Testis (tissue), 2 donors: ENCODE measurements at regions not wholly inside any gene's neighbourhood (a gene's known extent, or its start where the extent isn't known, plus 50 kb on each side); places are given as distances from the start of the nearest gene placed in this dataset.

Source experiments
- DNase-seq: peaks from one replicate; pipeline ENCODE4 v3.0.0-alpha.2; 2019
- H3K27ac ChIP-seq, 2 donors: fragments of 200-600 bp; sonication (generic); one replicate each; pipeline ENCODE4 v1.5.1; 2019
- H3K27me3 ChIP-seq: fragments of 200-600 bp; sonication (generic); one replicate; pipeline ENCODE4 v1.5.1; 2019
- H3K36me3 ChIP-seq: fragments of 200-600 bp; sonication (generic); one replicate; pipeline ENCODE4 v1.5.1; 2017; ENCODE audit warnings: low read depth; ENCODE audit errors: missing control alignments
- H3K4me1 ChIP-seq: fragments of 200-600 bp; sonication (generic); one replicate; pipeline ENCODE4 v1.5.1; 2019
- H3K4me3 ChIP-seq, 2 donors: fragments of 200-600 bp; sonication (generic); one replicate each; pipeline ENCODE4 v1.5.1; 2017 to 2019
- H3K9me3 ChIP-seq: fragments of 200-600 bp; sonication (generic); one replicate; pipeline ENCODE4 v1.5.1; 2017
- CTCF ChIP-seq, 3 experiments: fragments of 450-650 bp in 2 of 3; fragments of 200-600 bp in 1 of 3; sonication (generic) in 1 of 3; IDR thresholded peaks; one replicate each; pipeline ENCODE4 v1.5.1; 2016 to 2019; ENCODE audit warnings: antibody characterized with exemption in 3 of 3, mild to moderate bottlenecking in 2 of 3, moderate library complexity in 1 of 3
- POLR2A ChIP-seq: fragments of 450-650 bp; IDR thresholded peaks from one replicate; pipeline ENCODE4 v1.6.1; 2017; ENCODE audit warnings: antibody characterized with exemption, mild to moderate bottlenecking, moderate library complexity
- WGBS, 2 donors: methylation state at CpG; one replicate each; pipeline ENCODE4 v1.1.5; 2018; 5-methylcytosine and 5-hydroxymethylcytosine counted together
- intact Hi-C: fragments of 100-400 bp; cut with DNase I; formaldehyde crosslinking; loops from one replicate; pipeline ENCODE4 v1.15.1; 2023; ENCODE audit warnings: low total_unique reads

- intact Hi-C loops: no loop called here
- Histone ChIP-seq H3K9me3 (no peaks in the 10 kb centered on the region), H3K27me3 (no peaks in the 10 kb centered on the region), H3K4me3 (no peak overlapping the region), H3K4me1 (no peaks in the 10 kb centered on the region), H3K36me3 (no peaks in the 10 kb centered on the region), H3K27ac (no peak overlapping the region)
- TF ChIP-seq POLR2A (no peak), CTCF (IDR thresholded peaks at IDR 0.05) (no peak)
- no peak for DNase-seq
- WGBS, 2 donors: 87 to 96% methylated on average over 3 of the region's 3 CpGs
Measured at GRCh38 chr2:122656403-122656802, 901.0 kb downstream of the TSN start.

- no peaks in the 10 kb centered on the region for H3K36me3 ChIP-seq
- no peak overlapping the region for H3K4me3 ChIP-seq
- TF ChIP-seq POLR2A (no peak), CTCF (IDR thresholded peaks at IDR 0.05) (no peak)
- no peaks in the 10 kb centered on the region for H3K4me1 ChIP-seq
- H3K9me3 ChIP-seq: no peaks in the 10 kb centered on the region
- intact Hi-C loops: no loop called here
- no peak for DNase-seq
- 4 to 6% methylated on average over 29 to 30 of the region's 30 CpGs for WGBS, 2 donors
- no peaks in the 10 kb centered on the region for H3K27me3 ChIP-seq
- no peak overlapping the region for H3K27ac ChIP-seq
Measured at GRCh38 chr2:122660786-122661634, 905.6 kb downstream of the TSN start.

GRCh38 chr2:122663620-122664019 is 908.2 kb downstream of the TSN start:
- Histone ChIP-seq H3K9me3 (no peaks in the 10 kb centered on the region), H3K4me3 (no peak overlapping the region), H3K27ac (no peak overlapping the region), H3K36me3 (no peaks in the 10 kb centered on the region), H3K27me3 (no peaks in the 10 kb centered on the region), H3K4me1 (no peaks in the 10 kb centered on the region)
- 72 to 84% methylated on average over 3 to 4 of the region's 4 CpGs for WGBS, 2 donors
- TF ChIP-seq CTCF (IDR thresholded peaks at IDR 0.05) (no peak), POLR2A (no peak)
- DNase-seq: no peak
- intact Hi-C loops: no loop called here

GRCh38 chr2:122669627-122670026 is 914.2 kb downstream of the TSN start:
- no peak overlapping the region for H3K4me3 ChIP-seq
- no peaks in the 10 kb centered on the region for H3K4me1 ChIP-seq
- H3K9me3 ChIP-seq: no peaks in the 10 kb centered on the region
- no peaks in the 10 kb centered on the region for H3K27me3 ChIP-seq
- no peak overlapping the region for H3K27ac ChIP-seq
- no peaks in the 10 kb centered on the region for H3K36me3 ChIP-seq
- intact Hi-C loops: no loop called here
- TF ChIP-seq POLR2A (no peak), CTCF (IDR thresholded peaks at IDR 0.05) (no peak)
- WGBS, 2 donors: 86 to 95% methylated on average over 2 of the region's 2 CpGs
- DNase-seq: no peak

GRCh38 chr2:122670897-122671296 is 915.4 kb downstream of the TSN start:
- TF ChIP-seq CTCF (IDR thresholded peaks at IDR 0.05) (no peak), POLR2A (no peak)
- Histone ChIP-seq H3K36me3 (no peaks in the 10 kb centered on the region), H3K27ac (no peak overlapping the region), H3K4me1 (no peaks in the 10 kb centered on the region), H3K4me3 (no peak overlapping the region), H3K27me3 (no peaks in the 10 kb centered on the region), H3K9me3 (no peaks in the 10 kb centered on the region)
- DNase-seq: no peak
- intact Hi-C loops: no loop called here
